C4-2B (cell line): ENCODE measurements at regions not wholly inside any gene's neighbourhood (a gene's known extent, or its start where the extent isn't known, plus 50 kb on each side); places are given as distances from the start of the nearest gene placed in this dataset.

Source experiments
- H3K27ac ChIP-seq: fragments of 450-650 bp; 2 replicates; pipeline ENCODE4 v1.5.1; 2017
- CTCF ChIP-seq: fragments of 450-650 bp; conservative IDR thresholded peaks from 2 replicates; pipeline ENCODE4 v1.5.1; 2017; ENCODE audit warnings: mild to moderate bottlenecking
- ZFX ChIP-seq: fragments of 450-650 bp; IDR thresholded peaks from 2 replicates; pipeline ENCODE4 v1.6.1; 2017

GRCh38 chr12:9351136-9351535 lies 142.9 kb upstream of the PZP start:
- no peak for TF ChIP-seq ZFX
- no peak for TF ChIP-seq CTCF
- H3K27ac ChIP-seq: no peak overlapping the region

- no peak for TF ChIP-seq ZFX
- no peak for TF ChIP-seq CTCF
- no peak overlapping the region for H3K27ac ChIP-seq
These were observed 142.0 kb upstream of the PZP start for GRCh38 chr12:9349888-9350885.

- no peak for TF ChIP-seq ZFX
- no peak for TF ChIP-seq CTCF
- H3K27ac ChIP-seq: no peak overlapping the region
These were observed 140.8 kb upstream of the PZP start for GRCh38 chr12:9348906-9349518.

GRCh38 chr12:9347328-9348127 lies 139.3 kb upstream of the PZP start:
- no peak for TF ChIP-seq ZFX
- TF ChIP-seq CTCF: no peak
- no peak overlapping the region for H3K27ac ChIP-seq

GRCh38 chr12:9346866-9347327 lies 138.7 kb upstream of the PZP start:
- no peak for TF ChIP-seq ZFX
- no peak for TF ChIP-seq CTCF

GRCh38 chr12:9345171-9345570 lies 137.0 kb upstream of the PZP start:
- H3K27ac ChIP-seq: no peak overlapping the region
- no peak for TF ChIP-seq ZFX
- no peak for TF ChIP-seq CTCF

More at GRCh38 chr12:9346866-9347327, 138.7 kb upstream of the PZP start:
- no peak overlapping the region for H3K27ac ChIP-seq
